A549 (cell line): ENCODE measurements at regions not wholly inside any gene's neighbourhood (a gene's known extent, or its start where the extent isn't known, plus 50 kb on each side); places are given as distances from the start of the nearest gene placed in this dataset.

Experiments
- ATAC-seq, 2 experiments: fragments of 200-7000 bp in 1 of 2; fragments of >200 bp in 1 of 2; cut with Nextera tagmentation in 1 of 2; cut with Tn5 transposase in 1 of 2; 3 replicates each; pipeline versions ENCODE4 v1.8.0 to v1.9.1; 2018 to 2020; ENCODE audit warnings: mild to moderate bottlenecking in 1 of 2, moderate library complexity in 1 of 2
- CTCF ChIA-PET: fragments of 300-600 bp; sonication (Branson Sonifier 250); formaldehyde crosslinking; extraction: SDS; loops from one replicate; lab custom pipeline; 2021; ENCODE audit warnings: antibody characterized with exemption, inconsistent platforms; lab: Yijun Ruan, JAX
- POLR2A ChIA-PET: fragments of 350-600 bp; formaldehyde crosslinking; extraction: SDS; loops from one replicate; lab custom pipeline; 2021; ENCODE audit warnings: antibody characterized with exemption, inconsistent platforms; lab: Yijun Ruan, JAX
- DNase-seq, 2 experiments: peaks; one replicate each; pipeline versions ENCODE4 v3.0.0 to v3.0.0-alpha.2; 2011 to 2016; ENCODE audit warnings: low read depth in 1 of 2, low spot score in 1 of 2
- FAIRE-seq: peaks from 2 replicates; lab custom pipeline; 2011; peaks lifted over from hg19 to GRCh38; lab: Jason Lieb, UNC
- H3K27ac ChIP-seq, 2 experiments: fragments of >200 bp; sonication (Bioruptor Twin); formaldehyde crosslinking; 3 replicates each; pipeline ENCODE4 v1.5.1; 2016 to 2017
- H3K4me1 ChIP-seq: fragments of >200 bp; sonication (Bioruptor Twin); formaldehyde crosslinking; 3 replicates; pipeline ENCODE4 v1.6.1; 2016
- H3K4me2 ChIP-seq: fragments of >200 bp; sonication (Bioruptor Twin); formaldehyde crosslinking; 3 replicates; pipeline ENCODE4 v1.6.1; 2016
- H3K4me3 ChIP-seq: fragments of >200 bp; sonication (Bioruptor Twin); formaldehyde crosslinking; 3 replicates; pipeline ENCODE4 v1.5.1; 2016
- H3K9me3 ChIP-seq: fragments of >200 bp; sonication (Bioruptor Twin); formaldehyde crosslinking; 3 replicates; pipeline ENCODE4 v1.6.1; 2016
- BHLHE40 ChIP-seq: IDR thresholded peaks from 2 replicates; pipeline ENCODE4 v1.6.1; 2012; ENCODE audit warnings: low read depth, low read length, inconsistent platforms
- EHMT2 ChIP-seq: fragments of 200-600 bp; sonication (generic); IDR thresholded peaks from 2 replicates; pipeline ENCODE4 v1.6.1; 2016; ENCODE audit warnings: antibody characterized with exemption, low read depth, mild to moderate bottlenecking, moderate library complexity
- EP300 ChIP-seq, 2 experiments: fragments of >200 bp; sonication (Bioruptor Twin); formaldehyde crosslinking; IDR thresholded peaks; 2 replicates in 1 of 2; 3 replicates in 1 of 2; pipeline ENCODE4 v1.6.1; 2016 to 2017
- ESRRA ChIP-seq: fragments of 150-350 bp; IDR thresholded peaks from 2 replicates; pipeline ENCODE4 v1.6.1; 2014; ENCODE audit warnings: mild to moderate bottlenecking, low read length, borderline replicate concordance
- FOSB ChIP-seq: fragments of 250-450 bp; sonication (Bioruptor Pico); IDR thresholded peaks from 2 replicates; pipeline ENCODE4 v1.5.0; 2020; ENCODE audit warnings: mild to moderate bottlenecking, moderate library complexity
- JUN ChIP-seq, 2 experiments: fragments of >200 bp; sonication (Bioruptor Twin); formaldehyde crosslinking; IDR thresholded peaks; 2 replicates in 1 of 2; 3 replicates in 1 of 2; pipeline ENCODE4 v1.6.1; 2016 to 2017
- JUNB ChIP-seq: fragments of >200 bp; sonication (Bioruptor Twin); formaldehyde crosslinking; IDR thresholded peaks from 2 replicates; pipeline ENCODE4 v1.6.1; 2016
- PHF8 ChIP-seq: fragments of 200-600 bp; sonication (generic); IDR thresholded peaks from 2 replicates; pipeline ENCODE4 v1.6.1; 2016; ENCODE audit warnings: low read depth, mild to moderate bottlenecking, antibody characterized with exemption, moderate library complexity, borderline replicate concordance
- POLR2AphosphoS2 ChIP-seq: conservative IDR thresholded peaks from 2 replicates; pipeline ENCODE4 v1.6.1; 2012; ENCODE audit warnings: low read length, improper control_type of control experiment, inconsistent platforms
- RARB ChIP-seq: fragments of 250-450 bp; sonication (Bioruptor Pico); IDR thresholded peaks from 2 replicates; pipeline ENCODE4 v1.8.0; 2021; ENCODE audit warnings: mild to moderate bottlenecking, moderate library complexity
- WGBS: methylation state at CpG from one replicate; pipeline ENCODE4 v1.1.6; 2017; ENCODE audit errors: missing lambda C conversion rate; 5-methylcytosine and 5-hydroxymethylcytosine counted together
- TF ChIP-seq, protein P1 (sequence below): fragments of >200 bp; sonication (Bioruptor Twin); formaldehyde crosslinking; IDR thresholded peaks from 3 replicates; pipeline ENCODE4 v1.6.1; 2016
- TF ChIP-seq, protein P2 (sequence below): IDR thresholded peaks from 2 replicates; pipeline ENCODE4 v1.6.1; 2012
- TF ChIP-seq, protein P3 (sequence below): fragments of >200 bp; sonication (Bioruptor Twin); formaldehyde crosslinking; IDR thresholded peaks from 3 replicates; pipeline ENCODE4 v1.5.1; 2016
- TF ChIP-seq, protein P4 (sequence below): fragments of 250-450 bp; sonication (Bioruptor Pico); IDR thresholded peaks from 2 replicates; pipeline ENCODE4 v1.5.0; 2020; ENCODE audit warnings: low read depth, mild to moderate bottlenecking, moderate library complexity
- TF ChIP-seq, protein P5 (sequence below): fragments of 150-350 bp; IDR thresholded peaks from 2 replicates; pipeline ENCODE4 v1.6.1; 2014; ENCODE audit warnings: low read depth, mild to moderate bottlenecking, low read length

DNA sequence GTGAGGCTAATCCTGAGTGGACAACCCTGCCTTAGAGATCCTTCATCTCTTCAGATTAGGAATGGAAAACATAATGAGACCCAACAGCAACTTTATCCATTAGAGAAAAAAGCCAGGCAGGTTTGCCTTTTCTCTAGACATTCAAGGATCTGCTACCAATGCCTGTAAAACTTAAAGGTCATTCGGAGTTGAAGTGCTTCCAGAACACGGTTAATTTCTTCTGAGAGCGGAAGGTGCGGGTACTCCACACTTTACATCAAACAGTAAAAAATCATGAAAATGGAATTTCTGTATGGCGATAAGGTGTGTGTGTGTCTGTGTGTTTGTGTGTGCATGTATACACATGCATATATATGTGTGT is 65.2 kb upstream of the PRKACB start:
- DNase-seq (no peak), FAIRE-seq (no peak), ATAC-seq (no peak)
- Histone ChIP-seq H3K4me3 (peak overlapping the region; percentile 95), H3K9me3 (no peaks in the 10 kb centered on the region), H3K4me2 (peak overlapping the region; percentile 92), H3K27ac (peak overlapping the region; percentile 93 to 99), H3K4me1 (peaks cover 11% of the 10 kb centered on the region; the same call in 2 of the 3 replicates)
- TF ChIP-seq, protein P1, sequence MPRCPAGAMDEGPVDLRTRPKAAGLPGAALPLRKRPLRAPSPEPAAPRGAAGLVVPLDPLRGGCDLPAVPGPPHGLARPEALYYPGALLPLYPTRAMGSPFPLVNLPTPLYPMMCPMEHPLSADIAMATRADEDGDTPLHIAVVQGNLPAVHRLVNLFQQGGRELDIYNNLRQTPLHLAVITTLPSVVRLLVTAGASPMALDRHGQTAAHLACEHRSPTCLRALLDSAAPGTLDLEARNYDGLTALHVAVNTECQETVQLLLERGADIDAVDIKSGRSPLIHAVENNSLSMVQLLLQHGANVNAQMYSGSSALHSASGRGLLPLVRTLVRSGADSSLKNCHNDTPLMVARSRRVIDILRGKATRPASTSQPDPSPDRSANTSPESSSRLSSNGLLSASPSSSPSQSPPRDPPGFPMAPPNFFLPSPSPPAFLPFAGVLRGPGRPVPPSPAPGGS = no peak
- TF ChIP-seq, protein P2, sequence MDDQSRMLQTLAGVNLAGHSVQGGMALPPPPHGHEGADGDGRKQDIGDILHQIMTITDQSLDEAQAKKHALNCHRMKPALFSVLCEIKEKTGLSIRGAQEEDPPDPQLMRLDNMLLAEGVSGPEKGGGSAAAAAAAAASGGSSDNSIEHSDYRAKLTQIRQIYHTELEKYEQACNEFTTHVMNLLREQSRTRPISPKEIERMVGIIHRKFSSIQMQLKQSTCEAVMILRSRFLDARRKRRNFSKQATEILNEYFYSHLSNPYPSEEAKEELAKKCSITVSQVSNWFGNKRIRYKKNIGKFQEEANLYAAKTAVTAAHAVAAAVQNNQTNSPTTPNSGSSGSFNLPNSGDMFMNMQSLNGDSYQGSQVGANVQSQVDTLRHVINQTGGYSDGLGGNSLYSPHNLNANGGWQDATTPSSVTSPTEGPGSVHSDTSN = no peak
- TF ChIP-seq, protein P3, sequence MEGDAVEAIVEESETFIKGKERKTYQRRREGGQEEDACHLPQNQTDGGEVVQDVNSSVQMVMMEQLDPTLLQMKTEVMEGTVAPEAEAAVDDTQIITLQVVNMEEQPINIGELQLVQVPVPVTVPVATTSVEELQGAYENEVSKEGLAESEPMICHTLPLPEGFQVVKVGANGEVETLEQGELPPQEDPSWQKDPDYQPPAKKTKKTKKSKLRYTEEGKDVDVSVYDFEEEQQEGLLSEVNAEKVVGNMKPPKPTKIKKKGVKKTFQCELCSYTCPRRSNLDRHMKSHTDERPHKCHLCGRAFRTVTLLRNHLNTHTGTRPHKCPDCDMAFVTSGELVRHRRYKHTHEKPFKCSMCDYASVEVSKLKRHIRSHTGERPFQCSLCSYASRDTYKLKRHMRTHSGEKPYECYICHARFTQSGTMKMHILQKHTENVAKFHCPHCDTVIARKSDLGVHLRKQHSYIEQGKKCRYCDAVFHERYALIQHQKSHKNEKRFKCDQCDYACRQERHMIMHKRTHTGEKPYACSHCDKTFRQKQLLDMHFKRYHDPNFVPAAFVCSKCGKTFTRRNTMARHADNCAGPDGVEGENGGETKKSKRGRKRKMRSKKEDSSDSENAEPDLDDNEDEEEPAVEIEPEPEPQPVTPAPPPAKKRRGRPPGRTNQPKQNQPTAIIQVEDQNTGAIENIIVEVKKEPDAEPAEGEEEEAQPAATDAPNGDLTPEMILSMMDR = no peak
- TF ChIP-seq, protein P4, sequence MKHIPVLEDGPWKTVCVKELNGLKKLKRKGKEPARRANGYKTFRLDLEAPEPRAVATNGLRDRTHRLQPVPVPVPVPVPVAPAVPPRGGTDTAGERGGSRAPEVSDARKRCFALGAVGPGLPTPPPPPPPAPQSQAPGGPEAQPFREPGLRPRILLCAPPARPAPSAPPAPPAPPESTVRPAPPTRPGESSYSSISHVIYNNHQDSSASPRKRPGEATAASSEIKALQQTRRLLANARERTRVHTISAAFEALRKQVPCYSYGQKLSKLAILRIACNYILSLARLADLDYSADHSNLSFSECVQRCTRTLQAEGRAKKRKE (CRISPR knock-in tag) = no peak
- TF ChIP-seq BHLHE40 (no peak), EP300 (IDR thresholded peaks at IDR 0.05) (no peak), JUNB (no peak), POLR2AphosphoS2 (no peak), JUN (IDR thresholded peaks at IDR 0.05) (no peak)
- POLR2A ChIA-PET = no interaction called here
- 47% methylated on average over 5 of the region's 5 CpGs for WGBS
- CTCF ChIA-PET = interaction anchor here (1.0 kb wide), 1 partner anchor 124 kb away, joined by 6 read pairs; no protein-coding TSS in a partner anchor

DNA sequence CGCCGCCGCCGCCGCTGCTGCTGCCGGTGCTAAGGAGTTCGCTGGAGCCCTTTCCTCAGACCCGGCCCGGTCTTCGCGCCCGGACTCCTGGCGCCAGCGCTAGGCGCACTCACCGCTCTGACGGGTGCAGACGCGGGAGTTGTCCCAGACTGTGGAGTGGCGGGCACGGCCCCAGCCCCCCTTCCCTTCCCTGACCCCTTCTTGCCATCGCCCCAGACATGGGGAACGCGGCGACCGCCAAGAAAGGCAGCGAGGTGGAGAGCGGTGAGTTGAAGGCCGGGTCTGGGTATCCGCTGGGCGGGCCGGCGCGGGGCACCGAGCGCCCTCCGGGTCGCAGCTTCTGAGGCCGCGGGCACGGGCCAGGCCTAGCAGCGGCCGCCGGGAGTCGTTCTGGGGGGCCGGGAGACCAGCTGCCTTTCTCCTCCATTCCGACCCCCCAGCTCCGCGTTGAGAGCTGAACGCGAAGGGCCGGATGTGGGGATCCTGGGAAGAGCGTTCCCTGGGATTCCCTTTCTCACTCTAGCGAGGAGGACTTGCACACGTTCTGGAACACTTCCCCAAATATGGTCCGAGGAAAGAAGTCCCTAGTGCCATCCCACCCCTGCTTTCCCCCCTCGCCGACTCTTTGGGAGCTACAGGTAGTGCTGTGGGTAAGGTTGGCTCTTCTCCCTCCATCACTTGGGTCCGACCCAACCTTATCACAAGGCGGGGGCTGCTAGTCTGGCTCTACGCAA is 65.8 kb upstream of the PRKACB start:
- ChIA-PET CTCF (interaction anchor here (1.0 kb wide), 1 partner anchor 123 kb away, joined by 6 read pairs; no protein-coding TSS in a partner anchor), POLR2A (interaction anchor here (0.7 to 1.5 kb wide), 5 partner anchors 9 to 428 kb away, joined by 3 to 5 read pairs (median 3); partner anchors contain the start of genes GNG5, SPATA1 and TTLL7)
- peak overlapping the region; percentile 92 for H3K4me2 ChIP-seq
- no peak for FAIRE-seq
- H3K4me3 ChIP-seq = peak overlapping the region; percentile 95
- WGBS = 1% methylated on average over 8 of the region's 61 CpGs
- H3K4me1 ChIP-seq = peaks cover 11% of the 10 kb centered on the region; the same call in 2 of the 3 replicates
- DNase-seq = peak in 1 of 2 experiments; percentile 9
- H3K27ac ChIP-seq = peak overlapping the region; percentile 93 to 99
- TF ChIP-seq ESRRA (no peak), RARB (CRISPR knock-in tag) (no peak), PHF8 (0 out of 2 replicates have a peak, but pooled peaks have one; percentile 27), FOSB (CRISPR knock-in tag) (no peak), JUN (IDR thresholded peaks at IDR 0.05) (no peak), EHMT2 (no peak)
- TF ChIP-seq, protein P5, sequence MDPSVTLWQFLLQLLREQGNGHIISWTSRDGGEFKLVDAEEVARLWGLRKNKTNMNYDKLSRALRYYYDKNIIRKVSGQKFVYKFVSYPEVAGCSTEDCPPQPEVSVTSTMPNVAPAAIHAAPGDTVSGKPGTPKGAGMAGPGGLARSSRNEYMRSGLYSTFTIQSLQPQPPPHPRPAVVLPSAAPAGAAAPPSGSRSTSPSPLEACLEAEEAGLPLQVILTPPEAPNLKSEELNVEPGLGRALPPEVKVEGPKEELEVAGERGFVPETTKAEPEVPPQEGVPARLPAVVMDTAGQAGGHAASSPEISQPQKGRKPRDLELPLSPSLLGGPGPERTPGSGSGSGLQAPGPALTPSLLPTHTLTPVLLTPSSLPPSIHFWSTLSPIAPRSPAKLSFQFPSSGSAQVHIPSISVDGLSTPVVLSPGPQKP = no peak
- no peaks in the 10 kb centered on the region for H3K9me3 ChIP-seq
- ATAC-seq = peak; percentile 72 to 76
